NCI-H2227 (cell line): ENCODE measurements at regions not wholly inside any gene's neighbourhood (a gene's known extent, or its start where the extent isn't known, plus 50 kb on each side); places are given as distances from the start of the nearest gene placed in this dataset.
"Not testable (repeated sequence)": the region's sequence is repeated elsewhere in the genome, so short reads cannot be mapped to it uniquely, and the experiment has no call there.

Source experiments
- DNase-seq: peaks from one replicate; lab custom pipeline; 2025; ENCODE audit not compliant: unreplicated experiment; lab: John Stamatoyannopoulos, UW

GRCh38 chr15:77944002-77944867 is 133.3 kb downstream of the TBC1D2B start:
- peak; percentile 75 for DNase-seq

GRCh38 chr15:77942611-77943211 is 134.8 kb downstream of the TBC1D2B start:
- DNase-seq: no peak

GRCh38 chr15:77941090-77941827 is 136.3 kb downstream of the TBC1D2B start:
- not testable (repeated sequence) for DNase-seq

GRCh38 chr15:77940381-77940947 is 137.0 kb downstream of the TBC1D2B start:
- no peak for DNase-seq

GRCh38 chr15:77939851-77940250 is 137.7 kb downstream of the TBC1D2B start:
- DNase-seq: no peak

GRCh38 chr15:77939026-77939425 is 138.5 kb downstream of the TBC1D2B start:
- peak; percentile 3 for DNase-seq

- DNase-seq: not testable (repeated sequence)
Measured at GRCh38 chr15:77938546-77938945, 139.0 kb downstream of the TBC1D2B start.

- not testable (repeated sequence) for DNase-seq
Measured at GRCh38 chr15:77936567-77936966, 140.9 kb downstream of the TBC1D2B start.

- not testable (repeated sequence) for DNase-seq
Measured at GRCh38 chr15:77934516-77934915, 143.0 kb downstream of the TBC1D2B start.

GRCh38 chr15:77930907-77931306 is 146.6 kb downstream of the TBC1D2B start:
- not testable (repeated sequence) for DNase-seq

- DNase-seq: not testable (repeated sequence)
Measured at GRCh38 chr15:77930490-77930889, 147.0 kb downstream of the TBC1D2B start.

- DNase-seq: peak; percentile 4
Measured at GRCh38 chr15:77926789-77927188, 150.7 kb downstream of the TBC1D2B start.

- DNase-seq: not testable (repeated sequence)
Measured at GRCh38 chr15:77926296-77926695, 151.2 kb downstream of the TBC1D2B start.

- DNase-seq: not testable (repeated sequence)
Measured at GRCh38 chr15:77925101-77925500, 152.4 kb downstream of the TBC1D2B start.

- DNase-seq: no peak
Measured at GRCh38 chr15:77921664-77922063, 155.8 kb downstream of the TBC1D2B start.

- DNase-seq: not testable (repeated sequence)
Measured at GRCh38 chr15:77916966-77917635, 160.4 kb downstream of the TBC1D2B start.

GRCh38 chr15:77915961-77916330 is 161.6 kb downstream of the TBC1D2B start:
- DNase-seq: not testable (repeated sequence)

GRCh38 chr15:77915261-77915960 is 162.1 kb downstream of the TBC1D2B start:
- DNase-seq: no peak

GRCh38 chr15:77914531-77914930 is 163.0 kb downstream of the TBC1D2B start:
- not testable (repeated sequence) for DNase-seq
